NCI-H2196 treated with DMSO at 0.1 percent for 48 hours (cell line): ENCODE measurements at regions not wholly inside any gene's neighbourhood (a gene's known extent, or its start where the extent isn't known, plus 50 kb on each side); places are given as distances from the start of the nearest gene placed in this dataset.
"Not testable (repeated sequence)": the region's sequence is repeated elsewhere in the genome, so short reads cannot be mapped to it uniquely, and the experiment has no call there.

ENCODE experiments used
- DNase-seq: peaks from one replicate; lab custom pipeline; 2025; ENCODE audit not compliant: unreplicated experiment; lab: John Stamatoyannopoulos, UW

GRCh38 chr2:83464444-83464843, 994.6 kb downstream of the SUCLG1 start:
- no peak for DNase-seq

- DNase-seq = no peak
These were observed 996.2 kb downstream of the SUCLG1 start for GRCh38 chr2:83462881-83463280.

- no peak for DNase-seq
These were observed 997.9 kb downstream of the SUCLG1 start for GRCh38 chr2:83461135-83461534.

- DNase-seq = no peak
These were observed 999.6 kb downstream of the SUCLG1 start for GRCh38 chr2:83459456-83459855.

- DNase-seq = no peak
These were observed 1023.1 kb downstream of the SUCLG1 start for GRCh38 chr2:83435989-83436388.

GRCh38 chr2:83420993-83421392, 1038.1 kb downstream of the SUCLG1 start:
- no peak for DNase-seq

GRCh38 chr2:83394134-83394904, 1064.8 kb downstream of the SUCLG1 start:
- DNase-seq = no peak

- no peak for DNase-seq
These were observed 1070.3 kb downstream of the SUCLG1 start for GRCh38 chr2:83388804-83389203.

GRCh38 chr2:83386549-83386948, 1072.5 kb downstream of the SUCLG1 start:
- no peak for DNase-seq

- DNase-seq = no peak
These were observed 1080.2 kb downstream of the SUCLG1 start for GRCh38 chr2:83378921-83379320.

GRCh38 chr2:83376731-83377130, 1082.3 kb downstream of the SUCLG1 start:
- DNase-seq = no peak

GRCh38 chr2:83370419-83370762, 1088.7 kb downstream of the SUCLG1 start:
- DNase-seq = no peak

GRCh38 chr2:83369601-83370418, 1089.3 kb downstream of the SUCLG1 start:
- DNase-seq = no peak

GRCh38 chr2:83368916-83369315, 1090.2 kb downstream of the SUCLG1 start:
- DNase-seq = no peak

- DNase-seq = no peak
These were observed 1090.6 kb downstream of the SUCLG1 start for GRCh38 chr2:83368461-83368860.

GRCh38 chr2:83365476-83365875, 1093.6 kb downstream of the SUCLG1 start:
- no peak for DNase-seq

GRCh38 chr2:83364264-83364663, 1094.8 kb downstream of the SUCLG1 start:
- DNase-seq = no peak

GRCh38 chr2:83363138-83363537, 1095.9 kb downstream of the SUCLG1 start:
- DNase-seq = not testable (repeated sequence)

GRCh38 chr2:83359336-83359735, 1099.7 kb downstream of the SUCLG1 start:
- no peak for DNase-seq

GRCh38 chr2:83342860-83343329, 1116.2 kb downstream of the SUCLG1 start:
- no peak for DNase-seq

GRCh38 chr2:83340424-83340823, 1118.7 kb downstream of the SUCLG1 start:
- no peak for DNase-seq

GRCh38 chr2:83339942-83340341, 1119.1 kb downstream of the SUCLG1 start:
- not testable (repeated sequence) for DNase-seq
